H9 (cell line): ENCODE measurements at regions not wholly inside any gene's neighbourhood (a gene's known extent, or its start where the extent isn't known, plus 50 kb on each side); places are given as distances from the start of the nearest gene placed in this dataset.

Source experiments
- DNase-seq: peaks from one replicate; pipeline ENCODE4 v3.0.0-alpha.2; 2017
- H2AFZ ChIP-seq: one replicate; pipeline ENCODE4 v1.6.1; 2013; ENCODE audit warnings: mild to moderate bottlenecking, low read length, control low read depth, moderate library complexity
- H2AK5ac ChIP-seq: 2 replicates; pipeline ENCODE4 v1.6.1; 2013; ENCODE audit warnings: low read length, control low read depth, mixed read lengths; ENCODE audit not compliant: insufficient read length
- H2BK120ac ChIP-seq: one replicate; pipeline ENCODE4 v1.6.1; 2013; ENCODE audit warnings: low read depth, mild to moderate bottlenecking, low read length, control low read depth, inconsistent platforms; ENCODE audit not compliant: poor library complexity, severe bottlenecking
- H2BK12ac ChIP-seq: 2 replicates; pipeline ENCODE4 v1.6.1; 2013; ENCODE audit warnings: low read length, control low read depth, mixed read lengths, low read depth; ENCODE audit not compliant: insufficient read length
- H2BK15ac ChIP-seq: 2 replicates; pipeline ENCODE4 v1.6.1; 2013; ENCODE audit warnings: low read depth, low read length, control low read depth
- H2BK20ac ChIP-seq: one replicate; pipeline ENCODE4 v1.6.1; 2013; ENCODE audit warnings: low read depth, mild to moderate bottlenecking, low read length, control low read depth, inconsistent platforms; ENCODE audit not compliant: poor library complexity, severe bottlenecking
- H2BK5ac ChIP-seq: 2 replicates; pipeline ENCODE4 v1.6.1; 2013; ENCODE audit warnings: low read length, control low read depth, mixed read lengths; ENCODE audit not compliant: insufficient read length
- H3K14ac ChIP-seq: 2 replicates; pipeline ENCODE4 v1.6.1; 2013; ENCODE audit warnings: low read length, control low read depth; ENCODE audit not compliant: insufficient read depth
- H3K18ac ChIP-seq: 2 replicates; pipeline ENCODE4 v1.6.1; 2013; ENCODE audit warnings: low read depth, mild to moderate bottlenecking, mixed read lengths, low read length, control low read depth; ENCODE audit not compliant: insufficient read length
- H3K23ac ChIP-seq: 2 replicates; pipeline ENCODE4 v1.6.1; 2013; ENCODE audit warnings: low read length, control low read depth, mixed read lengths, low read depth; ENCODE audit not compliant: insufficient read length
- H3K23me2 ChIP-seq: 2 replicates; pipeline ENCODE4 v1.6.1; 2013; ENCODE audit warnings: low read depth, mild to moderate bottlenecking, mixed read lengths, low read length, control low read depth; ENCODE audit not compliant: insufficient read length, poor library complexity, severe bottlenecking
- H3K27ac ChIP-seq: 2 replicates; pipeline ENCODE4 v1.5.1; 2013; ENCODE audit warnings: low read length, control low read depth, mixed read lengths, low read depth; ENCODE audit not compliant: insufficient read length
- H3K27me3 ChIP-seq: 2 replicates; pipeline ENCODE4 v1.6.1; 2013; ENCODE audit warnings: low read length, control low read depth, inconsistent platforms; ENCODE audit not compliant: insufficient read depth
- H3K4ac ChIP-seq: 2 replicates; pipeline ENCODE4 v1.6.1; 2013; ENCODE audit warnings: low read depth, mild to moderate bottlenecking, control low read depth, inconsistent platforms, low read length, moderate library complexity
- H3K4me1 ChIP-seq: 2 replicates; pipeline ENCODE4 v1.6.1; 2013; ENCODE audit warnings: low read length, control low read depth, inconsistent platforms; ENCODE audit not compliant: insufficient read depth
- H3K4me2 ChIP-seq: 2 replicates; pipeline ENCODE4 v1.6.1; 2013; ENCODE audit warnings: low read length, control low read depth, mixed read lengths; ENCODE audit not compliant: insufficient read length, insufficient read depth
- H3K56ac ChIP-seq: 2 replicates; pipeline ENCODE4 v1.6.1; 2013; ENCODE audit warnings: low read depth, mild to moderate bottlenecking, mixed read lengths, low read length, control low read depth; ENCODE audit not compliant: insufficient read length
- H3K79me1 ChIP-seq: 2 replicates; pipeline ENCODE4 v1.6.1; 2013; ENCODE audit warnings: low read depth, mild to moderate bottlenecking, moderate library complexity, low read length, control low read depth, inconsistent platforms; ENCODE audit not compliant: insufficient read depth, poor library complexity, severe bottlenecking
- H3K79me2 ChIP-seq: 2 replicates; pipeline ENCODE4 v1.6.1; 2013; ENCODE audit warnings: low read length, control low read depth, inconsistent platforms; ENCODE audit not compliant: insufficient read depth
- H3K9ac ChIP-seq: 2 replicates; pipeline ENCODE4 v1.6.1; 2013; ENCODE audit warnings: low read length, control low read depth, mixed read lengths; ENCODE audit not compliant: insufficient read length; ENCODE audit errors: extremely low read depth
- H3K9me3 ChIP-seq: one replicate; pipeline ENCODE4 v1.6.1; 2013; ENCODE audit warnings: low read depth, low read length, inconsistent platforms; ENCODE audit not compliant: control insufficient read depth
- H3T11ph ChIP-seq: one replicate; pipeline ENCODE4 v1.6.1; 2013; ENCODE audit warnings: mild to moderate bottlenecking, low read length, control low read depth, inconsistent platforms
- H4K20me1 ChIP-seq: one replicate; pipeline ENCODE4 v1.6.1; 2013; ENCODE audit not compliant: control insufficient read depth, insufficient read length, insufficient read depth
- H4K5ac ChIP-seq: 2 replicates; pipeline ENCODE4 v1.6.1; 2013; ENCODE audit warnings: low read depth, mild to moderate bottlenecking, mixed read lengths, low read length, control low read depth; ENCODE audit not compliant: insufficient read length
- H4K8ac ChIP-seq: replicated peaks from 2 replicates; pipeline ENCODE4 v1.6.1; 2013; ENCODE audit warnings: low read length, control low read depth, mixed read lengths, low read depth; ENCODE audit not compliant: insufficient read length
- H4K91ac ChIP-seq: 2 replicates; pipeline ENCODE4 v1.6.1; 2013; ENCODE audit warnings: low read depth, mild to moderate bottlenecking, moderate library complexity, mixed read lengths, low read length, control low read depth; ENCODE audit not compliant: insufficient read length
- H3K27ac Mint-ChIP-seq, 3 experiments: 2 replicates in 2 of 3; 3 replicates in 1 of 3; pipeline ENCODE4 v1.8.0; 2020 to 2021; ENCODE audit warnings: mixed read lengths in 3 of 3, mild to moderate bottlenecking in 1 of 3, moderate library complexity in 1 of 3
- H3K27me3 Mint-ChIP-seq: 2 replicates; pipeline ENCODE4 v1.8.0; 2021; ENCODE audit warnings: low read depth, mild to moderate bottlenecking, moderate library complexity, mixed read lengths
- H3K36me3 Mint-ChIP-seq, 3 experiments: 2 replicates in 2 of 3; 3 replicates in 1 of 3; pipeline ENCODE4 v1.8.0; 2020 to 2021; ENCODE audit warnings: low read depth in 3 of 3, mixed read lengths in 3 of 3; ENCODE audit not compliant: insufficient read depth in 1 of 3
- H3K4me1 Mint-ChIP-seq, 2 experiments: 2 replicates each; pipeline ENCODE4 v1.8.0; 2020; ENCODE audit warnings: mixed read lengths in 2 of 2
- H3K4me3 Mint-ChIP-seq, 2 experiments: 2 replicates in 1 of 2; 3 replicates in 1 of 2; pipeline ENCODE4 v1.8.0; 2020 to 2021; ENCODE audit warnings: mild to moderate bottlenecking in 2 of 2, mixed read lengths in 2 of 2, moderate library complexity in 1 of 2
- H3K9me3 Mint-ChIP-seq, 2 experiments: 2 replicates in 1 of 2; 3 replicates in 1 of 2; pipeline ENCODE4 v1.8.0; 2020; ENCODE audit warnings: mild to moderate bottlenecking in 2 of 2, mixed read lengths in 2 of 2, moderate library complexity in 1 of 2
- WGBS: extraction: QIAGEN DNeasy Blood & Tissue Kit; methylation state at CpG from one replicate; pipeline ENCODE4 v1.1.7; 2013; ENCODE audit warnings: missing lambda C conversion rate, low lambda C conversion rate, mixed read lengths; ENCODE audit not compliant: insufficient read length; ENCODE audit errors: extremely low coverage; 5-methylcytosine and 5-hydroxymethylcytosine counted together
- TF ChIP-seq, protein P1 (sequence below): fragments of 200-600 bp; sonication (generic); conservative IDR thresholded peaks from 3 replicates; pipeline ENCODE4 v1.8.0; 2021; ENCODE audit warnings: antibody characterized with exemption, mild to moderate bottlenecking

GRCh38 chr21:18170829-18171228, 73.8 kb upstream of the CHODL start:
- Histone ChIP-seq H3K9me3 (no peaks in the 10 kb centered on the region), H3K9ac (no peak overlapping the region), H2AFZ (no peak overlapping the region), H3K79me1 (no peaks in the 10 kb centered on the region), H2BK12ac (no peak overlapping the region), H4K91ac (no peak overlapping the region), H3K23me2 (no peaks in the 10 kb centered on the region), H2BK20ac (no peak overlapping the region), H3K4me1 (no peaks in the 10 kb centered on the region), H3K4me2 (no peak overlapping the region), H4K8ac (no peak overlapping the region), H2BK15ac (no peak overlapping the region), H2BK5ac (no peak overlapping the region), H3K27ac (no peak overlapping the region), H4K20me1 (no peaks in the 10 kb centered on the region), H2BK120ac (no peak overlapping the region), H3K27me3 (no peaks in the 10 kb centered on the region), H2AK5ac (no peak overlapping the region), H3K14ac (no peak overlapping the region), H3K4ac (no peak overlapping the region), H3K56ac (no peak overlapping the region), H3K18ac (no peak overlapping the region), H3K23ac (no peak overlapping the region), H4K5ac (no peak overlapping the region), H3K79me2 (no peaks in the 10 kb centered on the region), H3T11ph (no peak overlapping the region)
- H3K36me3 Mint-ChIP-seq, result peaks cover 0 to 2% (median 0%) of the 10 kb centered on the region in 3 experiments; a peak in 2 of 7 replicates
- H3K4me1 Mint-ChIP-seq, result peaks cover 3 to 4% of the 10 kb centered on the region in 2 experiments; a peak in 1 of 4 replicates
- H3K27me3 Mint-ChIP-seq, result no peaks in the 10 kb centered on the region
- DNase-seq, result no peak
- TF ChIP-seq, protein P1, sequence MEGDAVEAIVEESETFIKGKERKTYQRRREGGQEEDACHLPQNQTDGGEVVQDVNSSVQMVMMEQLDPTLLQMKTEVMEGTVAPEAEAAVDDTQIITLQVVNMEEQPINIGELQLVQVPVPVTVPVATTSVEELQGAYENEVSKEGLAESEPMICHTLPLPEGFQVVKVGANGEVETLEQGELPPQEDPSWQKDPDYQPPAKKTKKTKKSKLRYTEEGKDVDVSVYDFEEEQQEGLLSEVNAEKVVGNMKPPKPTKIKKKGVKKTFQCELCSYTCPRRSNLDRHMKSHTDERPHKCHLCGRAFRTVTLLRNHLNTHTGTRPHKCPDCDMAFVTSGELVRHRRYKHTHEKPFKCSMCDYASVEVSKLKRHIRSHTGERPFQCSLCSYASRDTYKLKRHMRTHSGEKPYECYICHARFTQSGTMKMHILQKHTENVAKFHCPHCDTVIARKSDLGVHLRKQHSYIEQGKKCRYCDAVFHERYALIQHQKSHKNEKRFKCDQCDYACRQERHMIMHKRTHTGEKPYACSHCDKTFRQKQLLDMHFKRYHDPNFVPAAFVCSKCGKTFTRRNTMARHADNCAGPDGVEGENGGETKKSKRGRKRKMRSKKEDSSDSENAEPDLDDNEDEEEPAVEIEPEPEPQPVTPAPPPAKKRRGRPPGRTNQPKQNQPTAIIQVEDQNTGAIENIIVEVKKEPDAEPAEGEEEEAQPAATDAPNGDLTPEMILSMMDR, result no peak
- peaks cover 0 to 2% of the 10 kb centered on the region in 2 experiments; a peak in 1 of 5 replicates for H3K9me3 Mint-ChIP-seq
- no CpG with 5 or more reads among the region's 2 CpGs for WGBS
- no peak overlapping the region for H3K4me3 Mint-ChIP-seq
- H3K27ac Mint-ChIP-seq, result no peak overlapping the region
